Liver (tissue), 8 donors: ENCODE measurements at regions not wholly inside any gene's neighbourhood (a gene's known extent, or its start where the extent isn't known, plus 50 kb on each side); places are given as distances from the start of the nearest gene placed in this dataset.

Experiments
- DNase-seq: peaks from one replicate; pipeline ENCODE4 v3.0.0-alpha.2; 2017; ENCODE audit warnings: low spot score
- H3K27ac ChIP-seq, 2 donors: one replicate each; pipeline ENCODE4 v1.7.0; 2013; ENCODE audit warnings: inconsistent platforms in 2 of 2, low read length in 2 of 2, control low read depth in 1 of 2, low read depth in 1 of 2, mild to moderate bottlenecking in 1 of 2
- H3K27me3 ChIP-seq, 4 donors: one replicate each; pipeline versions ENCODE4 v1.6.1 to v1.7.0; 2013; ENCODE audit warnings: low read length in 3 of 4, inconsistent platforms in 1 of 4, mild to moderate bottlenecking in 1 of 4, moderate library complexity in 1 of 4; ENCODE audit not compliant: control insufficient read depth in 4 of 4, insufficient read depth in 4 of 4
- H3K36me3 ChIP-seq, 4 donors: one replicate each; pipeline versions ENCODE4 v1.6.1 to v1.7.0; 2013; ENCODE audit warnings: low read length in 3 of 4, mild to moderate bottlenecking in 3 of 4, low read depth in 1 of 4, moderate library complexity in 1 of 4; ENCODE audit not compliant: control insufficient read depth in 4 of 4, insufficient read depth in 3 of 4
- H3K4me1 ChIP-seq, 4 donors: one replicate each; pipeline versions ENCODE4 v1.6.1 to v1.7.0; 2013; ENCODE audit warnings: low read length in 3 of 4, mild to moderate bottlenecking in 3 of 4, moderate library complexity in 1 of 4; ENCODE audit not compliant: control insufficient read depth in 4 of 4, insufficient read depth in 4 of 4
- H3K4me3 ChIP-seq, 3 donors: one replicate each; pipeline versions ENCODE4 v1.6.1 to v1.7.0; 2013; ENCODE audit warnings: low read length in 3 of 3, control low read depth in 1 of 3, low read depth in 1 of 3, mild to moderate bottlenecking in 1 of 3
- H3K9ac ChIP-seq, 2 donors: one replicate each; pipeline ENCODE4 v1.7.0; 2013; ENCODE audit warnings: low read length in 2 of 2, mild to moderate bottlenecking in 2 of 2, moderate library complexity in 2 of 2, control low read depth in 1 of 2, low read depth in 1 of 2
- H3K9me3 ChIP-seq, 4 donors: one replicate each; pipeline versions ENCODE4 v1.6.1 to v1.7.0; 2013; ENCODE audit warnings: low read length in 3 of 4; ENCODE audit not compliant: control insufficient read depth in 4 of 4
- EGR1 ChIP-seq, 2 donors: IDR thresholded peaks; 2 replicates each; pipeline ENCODE4 v1.6.1; 2016 to 2018; ENCODE audit warnings: antibody characterized with exemption in 2 of 2, low read depth in 2 of 2
- FOXA1 ChIP-seq: IDR thresholded peaks from 2 replicates; pipeline ENCODE4 v1.6.1; 2016; ENCODE audit warnings: antibody characterized with exemption
- FOXA2 ChIP-seq: IDR thresholded peaks from 2 replicates; pipeline ENCODE4 v1.6.1; 2016; ENCODE audit warnings: antibody characterized with exemption
- GABPA ChIP-seq, 2 donors: IDR thresholded peaks in 1 of 2; conservative IDR thresholded peaks in 1 of 2; 2 replicates each; pipeline ENCODE4 v1.6.1; 2016; ENCODE audit warnings: antibody characterized with exemption in 2 of 2, mild to moderate bottlenecking in 1 of 2, moderate library complexity in 1 of 2
- HNF4G ChIP-seq: IDR thresholded peaks from 2 replicates; pipeline ENCODE4 v1.6.1; 2016; ENCODE audit warnings: antibody characterized with exemption
- JUND ChIP-seq, 2 donors: IDR thresholded peaks; 2 replicates each; pipeline ENCODE4 v1.6.1; 2016; ENCODE audit warnings: antibody characterized with exemption in 2 of 2
- NR2F2 ChIP-seq: IDR thresholded peaks from 2 replicates; pipeline ENCODE4 v1.6.1; 2016; ENCODE audit warnings: antibody characterized with exemption
- RAD21 ChIP-seq, 2 donors: IDR thresholded peaks; 2 replicates each; pipeline ENCODE4 v1.6.1; 2016; ENCODE audit warnings: antibody characterized with exemption in 2 of 2, mild to moderate bottlenecking in 2 of 2
- RXRA ChIP-seq, 2 donors: IDR thresholded peaks; 2 replicates each; pipeline ENCODE4 v1.6.1; 2017 to 2018; ENCODE audit warnings: antibody characterized with exemption in 2 of 2, mild to moderate bottlenecking in 1 of 2
- SP1 ChIP-seq: IDR thresholded peaks from 2 replicates; pipeline ENCODE4 v1.6.1; 2018; ENCODE audit warnings: antibody characterized with exemption, mild to moderate bottlenecking
- TAF1 ChIP-seq: conservative IDR thresholded peaks from 2 replicates; pipeline ENCODE4 v1.6.1; 2016; ENCODE audit warnings: antibody characterized with exemption, mild to moderate bottlenecking
- YY1 ChIP-seq: IDR thresholded peaks from 2 replicates; pipeline ENCODE4 v1.6.1; 2016; ENCODE audit warnings: antibody characterized with exemption, mild to moderate bottlenecking
- WGBS: extraction: QIAGEN DNeasy Blood & Tissue Kit; methylation state at CpG from one replicate; pipeline ENCODE4 v1.1.7; 2013; 5-methylcytosine and 5-hydroxymethylcytosine counted together
- TF ChIP-seq, protein P1 (sequence below): IDR thresholded peaks from 2 replicates; pipeline ENCODE4 v1.6.1; 2016; ENCODE audit warnings: antibody characterized with exemption
- TF ChIP-seq, protein P2 (sequence below): IDR thresholded peaks from 2 replicates; pipeline ENCODE4 v1.6.1; 2016; ENCODE audit warnings: antibody characterized with exemption
- TF ChIP-seq, protein P3 (sequence below): IDR thresholded peaks from 2 replicates; pipeline ENCODE4 v1.6.1; 2016; ENCODE audit warnings: antibody characterized with exemption, mild to moderate bottlenecking
- TF ChIP-seq, protein P4 (sequence below): IDR thresholded peaks from 2 replicates; pipeline ENCODE4 v1.6.1; 2016; ENCODE audit warnings: antibody characterized with exemption
- TF ChIP-seq, protein P5 (sequence below): fragments of 150-350 bp; IDR thresholded peaks from 2 replicates; pipeline ENCODE4 v1.5.1; 2017; ENCODE audit warnings: improper control_type of control experiment, low read depth, low read length; ENCODE audit not compliant: missing input control
- donor health status: healthy.
- donor health status: healthy.
- donor health status: healthy.
- donor health status: healthy.
- donor health status: healthy.

DNA sequence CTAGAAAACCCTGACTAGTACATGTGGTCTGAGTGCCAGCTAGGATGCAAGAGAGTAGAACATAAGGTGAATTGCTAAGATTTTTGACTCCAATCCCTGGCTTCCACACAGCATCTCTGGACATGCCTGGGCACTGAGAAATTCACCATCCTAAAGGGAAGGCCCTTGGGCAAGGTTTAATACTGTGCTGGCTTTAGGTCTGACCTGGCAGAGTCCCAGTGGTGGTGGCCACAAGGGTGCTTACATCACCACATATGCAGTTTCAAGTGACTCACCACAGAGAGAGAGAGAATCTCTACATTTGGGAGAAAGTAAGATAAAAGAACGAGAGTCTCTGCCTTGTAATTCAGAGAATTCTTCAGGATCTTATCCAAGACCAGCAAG lies 661.6 kb upstream of the C9orf72 start:
- Histone ChIP-seq H3K4me3 (no peak overlapping the region), H3K36me3 (no peaks in the 10 kb centered on the region)

DNA sequence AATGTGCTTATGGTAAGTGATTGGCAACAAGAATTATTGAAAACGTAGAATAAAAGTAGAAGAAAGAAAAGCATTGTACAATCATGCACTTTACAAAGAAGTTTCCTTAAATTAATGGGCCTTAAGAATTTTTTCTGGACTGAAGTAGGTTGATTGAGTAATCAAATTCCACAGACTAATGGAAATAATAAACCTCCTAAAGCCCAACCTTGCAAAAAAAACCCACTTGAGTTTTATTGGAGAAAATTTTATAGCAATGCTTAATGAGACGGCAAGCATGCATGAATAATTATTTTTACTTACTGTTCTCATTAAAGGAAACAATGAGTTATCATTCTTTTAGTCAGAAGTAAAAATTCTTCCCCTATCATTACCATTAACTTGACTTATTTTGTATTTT lies 676.1 kb upstream of the C9orf72 start:
- Histone ChIP-seq H3K36me3 (no peaks in the 10 kb centered on the region), H3K9ac (no peak overlapping the region), H3K4me1 (no peaks in the 10 kb centered on the region), H3K27me3 (no peaks in the 10 kb centered on the region), H3K4me3 (no peak overlapping the region), H3K27ac (no peak overlapping the region), H3K9me3 (no peaks in the 10 kb centered on the region)
- 54% methylated on average over 2 of the region's 2 CpGs for WGBS
- TF ChIP-seq, protein P1, sequence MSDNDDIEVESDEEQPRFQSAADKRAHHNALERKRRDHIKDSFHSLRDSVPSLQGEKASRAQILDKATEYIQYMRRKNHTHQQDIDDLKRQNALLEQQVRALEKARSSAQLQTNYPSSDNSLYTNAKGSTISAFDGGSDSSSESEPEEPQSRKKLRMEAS: no peak
- TF ChIP-seq SP1: no peak
- no peak for TF ChIP-seq EGR1 (IDR thresholded peaks at IDR 0.05; ENCODE audit: low read depth in 2 of 2)
- no peak for TF ChIP-seq FOXA1
- TF ChIP-seq FOXA2: no peak
- TF ChIP-seq RAD21 (IDR thresholded peaks at IDR 0.05): no peak
- TF ChIP-seq HNF4G: no peak
- TF ChIP-seq, protein P2, sequence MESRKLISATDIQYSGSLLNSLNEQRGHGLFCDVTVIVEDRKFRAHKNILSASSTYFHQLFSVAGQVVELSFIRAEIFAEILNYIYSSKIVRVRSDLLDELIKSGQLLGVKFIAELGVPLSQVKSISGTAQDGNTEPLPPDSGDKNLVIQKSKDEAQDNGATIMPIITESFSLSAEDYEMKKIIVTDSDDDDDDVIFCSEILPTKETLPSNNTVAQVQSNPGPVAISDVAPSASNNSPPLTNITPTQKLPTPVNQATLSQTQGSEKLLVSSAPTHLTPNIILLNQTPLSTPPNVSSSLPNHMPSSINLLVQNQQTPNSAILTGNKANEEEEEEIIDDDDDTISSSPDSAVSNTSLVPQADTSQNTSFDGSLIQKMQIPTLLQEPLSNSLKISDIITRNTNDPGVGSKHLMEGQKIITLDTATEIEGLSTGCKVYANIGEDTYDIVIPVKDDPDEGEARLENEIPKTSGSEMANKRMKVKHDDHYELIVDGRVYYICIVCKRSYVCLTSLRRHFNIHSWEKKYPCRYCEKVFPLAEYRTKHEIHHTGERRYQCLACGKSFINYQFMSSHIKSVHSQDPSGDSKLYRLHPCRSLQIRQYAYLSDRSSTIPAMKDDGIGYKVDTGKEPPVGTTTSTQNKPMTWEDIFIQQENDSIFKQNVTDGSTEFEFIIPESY: no peak
- TF ChIP-seq, protein P3, sequence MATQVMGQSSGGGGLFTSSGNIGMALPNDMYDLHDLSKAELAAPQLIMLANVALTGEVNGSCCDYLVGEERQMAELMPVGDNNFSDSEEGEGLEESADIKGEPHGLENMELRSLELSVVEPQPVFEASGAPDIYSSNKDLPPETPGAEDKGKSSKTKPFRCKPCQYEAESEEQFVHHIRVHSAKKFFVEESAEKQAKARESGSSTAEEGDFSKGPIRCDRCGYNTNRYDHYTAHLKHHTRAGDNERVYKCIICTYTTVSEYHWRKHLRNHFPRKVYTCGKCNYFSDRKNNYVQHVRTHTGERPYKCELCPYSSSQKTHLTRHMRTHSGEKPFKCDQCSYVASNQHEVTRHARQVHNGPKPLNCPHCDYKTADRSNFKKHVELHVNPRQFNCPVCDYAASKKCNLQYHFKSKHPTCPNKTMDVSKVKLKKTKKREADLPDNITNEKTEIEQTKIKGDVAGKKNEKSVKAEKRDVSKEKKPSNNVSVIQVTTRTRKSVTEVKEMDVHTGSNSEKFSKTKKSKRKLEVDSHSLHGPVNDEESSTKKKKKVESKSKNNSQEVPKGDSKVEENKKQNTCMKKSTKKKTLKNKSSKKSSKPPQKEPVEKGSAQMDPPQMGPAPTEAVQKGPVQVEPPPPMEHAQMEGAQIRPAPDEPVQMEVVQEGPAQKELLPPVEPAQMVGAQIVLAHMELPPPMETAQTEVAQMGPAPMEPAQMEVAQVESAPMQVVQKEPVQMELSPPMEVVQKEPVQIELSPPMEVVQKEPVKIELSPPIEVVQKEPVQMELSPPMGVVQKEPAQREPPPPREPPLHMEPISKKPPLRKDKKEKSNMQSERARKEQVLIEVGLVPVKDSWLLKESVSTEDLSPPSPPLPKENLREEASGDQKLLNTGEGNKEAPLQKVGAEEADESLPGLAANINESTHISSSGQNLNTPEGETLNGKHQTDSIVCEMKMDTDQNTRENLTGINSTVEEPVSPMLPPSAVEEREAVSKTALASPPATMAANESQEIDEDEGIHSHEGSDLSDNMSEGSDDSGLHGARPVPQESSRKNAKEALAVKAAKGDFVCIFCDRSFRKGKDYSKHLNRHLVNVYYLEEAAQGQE: no peak
- no peak for TF ChIP-seq RXRA (IDR thresholded peaks at IDR 0.05)
- no peak for TF ChIP-seq YY1
- TF ChIP-seq TAF1: no peak
- TF ChIP-seq JUND (IDR thresholded peaks at IDR 0.05): no peak
- TF ChIP-seq, protein P4, sequence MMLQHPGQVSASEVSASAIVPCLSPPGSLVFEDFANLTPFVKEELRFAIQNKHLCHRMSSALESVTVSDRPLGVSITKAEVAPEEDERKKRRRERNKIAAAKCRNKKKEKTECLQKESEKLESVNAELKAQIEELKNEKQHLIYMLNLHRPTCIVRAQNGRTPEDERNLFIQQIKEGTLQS: no peak
- no peak for TF ChIP-seq GABPA (IDR thresholded peaks at IDR 0.05 in 1 of 2, conservative IDR thresholded peaks at IDR 0.05 in 1 of 2)
- TF ChIP-seq NR2F2: no peak
- TF ChIP-seq, protein P5, sequence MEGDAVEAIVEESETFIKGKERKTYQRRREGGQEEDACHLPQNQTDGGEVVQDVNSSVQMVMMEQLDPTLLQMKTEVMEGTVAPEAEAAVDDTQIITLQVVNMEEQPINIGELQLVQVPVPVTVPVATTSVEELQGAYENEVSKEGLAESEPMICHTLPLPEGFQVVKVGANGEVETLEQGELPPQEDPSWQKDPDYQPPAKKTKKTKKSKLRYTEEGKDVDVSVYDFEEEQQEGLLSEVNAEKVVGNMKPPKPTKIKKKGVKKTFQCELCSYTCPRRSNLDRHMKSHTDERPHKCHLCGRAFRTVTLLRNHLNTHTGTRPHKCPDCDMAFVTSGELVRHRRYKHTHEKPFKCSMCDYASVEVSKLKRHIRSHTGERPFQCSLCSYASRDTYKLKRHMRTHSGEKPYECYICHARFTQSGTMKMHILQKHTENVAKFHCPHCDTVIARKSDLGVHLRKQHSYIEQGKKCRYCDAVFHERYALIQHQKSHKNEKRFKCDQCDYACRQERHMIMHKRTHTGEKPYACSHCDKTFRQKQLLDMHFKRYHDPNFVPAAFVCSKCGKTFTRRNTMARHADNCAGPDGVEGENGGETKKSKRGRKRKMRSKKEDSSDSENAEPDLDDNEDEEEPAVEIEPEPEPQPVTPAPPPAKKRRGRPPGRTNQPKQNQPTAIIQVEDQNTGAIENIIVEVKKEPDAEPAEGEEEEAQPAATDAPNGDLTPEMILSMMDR: no peak
- DNase-seq: no peak

More for the DNA sequence above, 661.6 kb upstream of the C9orf72 start:
- no peaks in the 10 kb centered on the region for H3K27me3 ChIP-seq
- H3K9ac ChIP-seq: no peak overlapping the region
- no peak overlapping the region for H3K27ac ChIP-seq
- TF ChIP-seq FOXA1 (no peak), NR2F2 (no peak)
- no peaks in the 10 kb centered on the region for H3K9me3 ChIP-seq
- DNase-seq: no peak
- 27% methylated on average over 1 of the region's 1 CpG for WGBS
- H3K4me1 ChIP-seq: no peaks in the 10 kb centered on the region
